NCI-H2171 (cell line): ENCODE measurements at regions not wholly inside any gene's neighbourhood (a gene's known extent, or its start where the extent isn't known, plus 50 kb on each side); places are given as distances from the start of the nearest gene placed in this dataset.

Experiments
- DNase-seq: peaks from one replicate; lab custom pipeline; 2025; lab: John Stamatoyannopoulos, UW

DNA sequence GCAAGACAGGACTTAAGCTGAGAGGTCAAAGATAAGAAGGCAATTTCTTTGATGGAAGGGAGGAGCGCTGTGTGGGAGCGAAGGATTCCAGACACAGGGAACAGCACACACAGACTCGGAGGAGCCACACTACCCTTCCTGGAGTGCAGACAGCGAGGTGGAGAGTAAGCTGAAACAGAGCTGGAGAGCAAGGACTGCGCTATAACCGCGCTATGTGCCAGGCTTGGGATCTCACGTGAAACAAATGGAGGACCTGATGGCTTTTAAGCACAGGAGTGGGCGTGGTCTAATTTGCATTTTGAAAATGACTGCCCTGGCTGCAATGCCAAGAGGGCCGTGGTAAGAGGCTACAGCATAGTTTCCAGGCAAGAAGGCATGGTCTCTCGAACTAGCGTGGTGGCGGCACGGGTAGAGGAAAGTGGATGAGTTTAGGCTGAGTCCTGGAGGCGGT is 113.9 kb upstream of the SORBS2 start:
- DNase-seq, result no peak

DNA sequence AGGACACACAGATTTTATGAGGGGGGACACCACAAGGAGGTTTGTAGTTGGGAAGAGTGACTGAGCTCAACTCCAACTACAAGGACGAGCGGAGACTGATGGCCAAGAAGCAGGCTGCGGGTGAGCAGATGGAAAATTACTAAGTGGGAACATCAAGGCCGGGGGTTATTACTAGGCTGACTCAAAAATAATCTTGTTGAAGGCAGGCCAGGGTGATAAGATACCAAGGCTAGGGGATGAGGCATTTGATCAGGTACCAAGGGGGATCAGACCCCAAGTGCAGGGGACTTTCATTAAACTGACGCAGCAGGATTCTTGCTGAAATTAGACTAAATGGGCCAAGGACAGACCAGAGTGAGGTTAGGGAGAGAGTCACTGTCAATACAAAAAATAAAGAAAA is 119.4 kb upstream of the SORBS2 start:
- DNase-seq, result no peak

DNA sequence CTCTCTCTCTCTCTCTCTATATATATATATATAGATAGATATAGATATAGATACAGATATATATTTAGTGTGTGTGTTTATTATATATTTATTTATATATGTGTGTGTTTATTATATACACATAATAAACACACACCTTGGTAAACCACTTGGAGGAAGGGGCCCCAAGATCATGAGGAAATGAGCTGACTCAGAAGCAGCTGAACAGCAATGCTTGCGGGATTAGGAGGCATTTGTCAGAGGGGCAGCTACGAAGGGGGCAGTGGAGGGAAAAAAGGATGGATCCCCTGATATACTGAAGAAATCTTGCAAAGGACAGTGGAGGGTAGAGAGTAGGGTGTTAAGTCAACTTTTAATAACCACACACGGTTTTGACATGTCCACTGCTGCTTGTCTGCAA is 120.0 kb upstream of the SORBS2 start:
- DNase-seq, result no peak

DNA sequence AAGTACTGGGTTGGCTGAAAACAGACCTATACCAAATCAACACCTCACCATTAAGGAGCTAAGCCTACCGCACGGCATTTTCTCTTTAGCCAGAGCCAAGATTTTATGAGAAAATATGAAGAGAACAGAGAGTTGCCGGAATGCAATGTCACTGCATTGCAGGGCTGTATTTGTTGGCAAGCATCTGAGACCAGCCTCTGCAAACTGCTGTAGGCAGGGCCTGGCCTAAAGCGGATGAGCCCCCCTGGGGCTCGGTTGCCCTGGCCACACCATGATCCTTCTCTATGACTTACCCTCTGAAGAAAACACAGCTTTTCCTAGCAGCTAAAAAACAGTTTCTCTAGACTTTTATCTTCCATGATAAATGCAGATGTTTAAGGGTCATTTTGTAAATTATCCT is 120.5 kb upstream of the SORBS2 start:
- no peak for DNase-seq

DNA sequence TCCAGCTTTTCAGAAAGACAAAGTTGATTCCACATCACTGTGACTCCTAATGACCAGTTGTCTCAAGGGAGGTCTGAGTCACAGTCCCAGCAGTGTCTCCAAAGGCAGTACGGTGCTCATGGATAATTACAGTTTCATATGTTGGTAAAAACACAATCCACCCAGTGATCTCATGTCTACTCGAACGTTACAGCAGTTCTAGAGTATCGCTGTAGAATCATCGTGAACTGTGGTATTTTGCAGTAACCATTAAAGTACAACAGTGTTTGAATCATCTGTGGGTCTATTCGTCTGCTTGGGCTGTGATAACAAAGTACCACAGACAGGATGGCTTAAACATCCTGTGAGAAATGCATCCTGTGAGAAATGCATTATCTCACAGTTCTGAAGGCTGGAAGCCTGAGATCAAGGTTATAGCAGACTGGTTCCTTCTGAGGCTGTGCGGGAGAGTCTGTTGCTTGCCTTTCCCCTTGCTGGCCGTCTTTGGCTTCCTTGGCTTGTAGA is 121.1 kb upstream of the SORBS2 start:
- no peak for DNase-seq

DNA sequence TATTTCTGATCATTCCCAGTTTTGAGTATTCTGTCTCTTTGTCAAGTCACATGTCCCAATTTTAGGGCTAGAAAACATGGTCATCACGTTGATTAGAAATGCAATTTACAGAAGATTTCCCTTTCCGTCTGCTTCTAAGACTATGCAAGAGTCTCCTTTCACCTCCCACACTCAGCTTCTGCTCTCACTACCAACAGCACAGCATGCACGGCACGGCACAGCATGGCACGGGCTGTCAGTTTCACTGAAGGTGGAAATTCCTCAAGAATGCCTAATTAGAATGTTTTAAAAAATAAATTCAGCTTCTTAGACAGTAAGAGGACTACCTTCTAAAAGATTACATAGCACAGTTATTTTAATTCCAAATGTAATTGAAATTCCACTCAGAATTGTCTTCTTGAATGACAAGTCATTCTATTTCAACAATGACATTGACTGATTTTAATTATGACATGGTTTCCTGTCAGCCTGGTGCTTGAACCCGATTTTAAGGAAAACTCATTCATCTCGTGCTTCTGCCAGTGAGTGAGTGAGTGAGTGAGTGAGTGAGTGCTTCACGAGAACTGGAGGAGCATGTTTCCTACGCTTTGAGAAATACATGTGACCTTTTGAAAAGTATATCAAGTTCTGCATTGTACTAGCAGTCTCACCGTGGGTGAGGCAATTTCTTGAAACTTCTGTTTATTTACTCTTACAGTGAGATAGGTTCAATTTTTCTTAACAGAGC is 124.8 kb upstream of the SORBS2 start:
- DNase-seq, result no peak

DNA sequence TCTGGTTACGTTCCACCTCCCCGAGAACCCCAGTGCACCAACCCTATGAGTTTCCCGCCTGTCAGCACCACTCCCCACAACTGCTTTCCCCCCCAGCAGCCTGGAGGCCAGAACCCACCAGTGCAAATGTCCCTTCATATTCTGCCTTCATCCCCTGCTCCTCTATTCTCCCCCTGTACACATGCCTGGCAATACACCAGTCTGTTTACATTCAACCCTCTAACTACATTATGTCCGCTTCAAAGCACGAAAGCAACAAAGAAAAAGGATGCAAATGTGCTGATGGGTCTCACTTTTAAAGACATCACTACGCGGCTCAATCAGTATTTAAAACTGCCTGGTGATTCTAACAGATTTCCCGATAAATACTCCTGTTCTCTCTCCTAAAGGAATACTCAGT is 126.7 kb upstream of the SORBS2 start:
- DNase-seq, result no peak

DNA sequence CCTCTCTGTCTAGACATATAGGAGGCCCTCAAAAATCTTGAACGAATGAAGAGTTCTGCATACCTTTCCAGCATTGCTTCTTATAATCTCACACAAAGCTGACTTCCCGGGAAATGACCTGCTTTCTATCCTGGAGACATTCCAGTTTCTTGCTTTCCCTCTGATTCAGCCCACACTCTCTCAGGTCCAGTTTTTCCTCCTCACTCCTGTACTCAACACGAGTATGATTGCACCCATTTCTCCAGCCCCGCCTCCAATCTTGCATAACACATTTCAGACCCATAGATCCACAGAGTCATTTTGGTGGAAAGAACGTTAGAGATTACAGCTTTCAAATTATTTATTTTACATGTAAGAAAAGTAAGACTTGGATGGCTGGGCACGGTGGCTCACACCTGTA is 127.5 kb upstream of the TLR3 start:
- DNase-seq, result no peak

DNA sequence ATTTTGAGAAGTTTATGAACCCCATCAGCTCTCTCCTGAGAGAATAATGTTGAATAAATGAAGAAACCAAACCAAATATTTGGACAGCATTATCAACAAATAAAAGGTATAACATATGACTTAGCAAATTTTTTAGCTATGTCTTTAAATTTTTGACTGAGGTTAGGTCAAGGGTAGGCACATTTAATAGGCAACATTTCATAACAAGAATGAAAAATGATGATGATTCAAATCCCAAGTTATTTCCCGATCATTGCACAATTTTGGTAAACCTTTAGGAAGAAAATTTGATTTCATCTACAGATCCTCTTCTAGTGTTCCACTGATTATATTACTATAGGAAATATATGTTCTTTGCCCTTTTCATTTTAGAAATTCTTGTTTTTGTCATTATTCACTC is 123.7 kb upstream of the TLR3 start:
- no peak for DNase-seq

DNA sequence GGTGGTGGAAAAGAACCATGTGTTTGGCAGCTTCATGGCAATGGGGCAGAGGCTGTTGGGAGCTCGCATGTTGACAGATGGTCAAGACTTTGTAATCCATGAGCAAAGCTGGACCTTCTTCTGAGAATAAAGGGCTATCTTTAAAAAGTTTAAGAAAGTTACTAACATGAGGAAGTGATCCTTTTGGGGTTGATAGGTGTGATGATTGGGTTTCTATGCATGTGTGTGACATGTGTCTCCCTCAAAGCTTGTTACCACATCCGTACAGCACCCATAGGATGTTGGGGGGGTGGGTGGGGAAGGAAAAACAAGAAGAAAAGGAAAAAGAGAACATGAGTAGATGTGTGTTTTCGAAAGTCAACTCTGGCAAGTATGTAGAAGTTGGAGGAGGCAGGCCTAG is 123.0 kb upstream of the TLR3 start:
- no peak for DNase-seq

DNA sequence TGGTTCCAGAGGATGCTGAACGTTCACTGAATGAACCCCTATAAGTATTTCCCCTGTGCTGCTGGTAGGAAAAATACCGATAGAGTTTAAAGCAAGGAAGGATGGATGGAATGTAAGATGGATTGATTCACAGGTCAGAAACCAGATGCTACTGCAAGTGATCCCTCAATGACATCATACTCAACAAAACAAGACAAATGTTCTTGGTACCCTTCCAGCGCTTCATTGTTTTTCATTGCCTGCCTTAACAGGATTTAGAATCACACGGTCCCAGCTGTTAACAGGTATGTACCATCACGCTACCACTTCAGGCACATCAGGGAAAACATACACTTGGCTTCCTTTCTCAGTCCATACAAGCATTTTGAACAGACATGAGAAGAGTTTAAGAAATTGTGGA is 118.1 kb upstream of the TLR3 start:
- DNase-seq, result peak; percentile 47

DNA sequence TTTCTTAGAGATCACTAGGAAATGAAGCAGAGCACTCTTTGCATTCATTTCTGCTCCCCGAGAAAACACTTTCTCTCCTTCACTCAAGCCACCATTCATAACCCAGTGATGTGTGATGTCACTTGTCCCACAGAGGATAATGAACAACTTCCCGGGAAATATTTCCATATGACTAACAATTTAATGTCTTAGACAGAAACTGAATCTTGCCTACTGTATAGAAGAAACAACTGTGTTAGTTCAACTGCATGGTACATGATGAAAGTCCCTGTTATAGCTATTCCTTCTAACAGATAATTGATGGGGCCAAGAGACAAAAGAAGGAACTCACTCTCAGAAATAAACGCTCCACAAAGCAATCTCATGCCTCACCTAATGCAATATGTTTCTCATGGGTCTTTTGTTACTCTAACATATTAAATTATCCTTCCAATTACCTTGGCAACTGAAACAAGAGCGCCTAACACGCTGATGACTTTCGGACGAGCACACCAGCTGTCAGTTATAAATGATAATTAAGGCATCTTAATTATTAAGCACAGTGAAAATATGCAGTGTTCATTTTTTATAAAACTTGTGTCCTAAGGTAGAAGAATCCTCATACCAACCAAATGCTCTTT is 113.7 kb upstream of the TLR3 start:
- peak; percentile 22 for DNase-seq

DNA sequence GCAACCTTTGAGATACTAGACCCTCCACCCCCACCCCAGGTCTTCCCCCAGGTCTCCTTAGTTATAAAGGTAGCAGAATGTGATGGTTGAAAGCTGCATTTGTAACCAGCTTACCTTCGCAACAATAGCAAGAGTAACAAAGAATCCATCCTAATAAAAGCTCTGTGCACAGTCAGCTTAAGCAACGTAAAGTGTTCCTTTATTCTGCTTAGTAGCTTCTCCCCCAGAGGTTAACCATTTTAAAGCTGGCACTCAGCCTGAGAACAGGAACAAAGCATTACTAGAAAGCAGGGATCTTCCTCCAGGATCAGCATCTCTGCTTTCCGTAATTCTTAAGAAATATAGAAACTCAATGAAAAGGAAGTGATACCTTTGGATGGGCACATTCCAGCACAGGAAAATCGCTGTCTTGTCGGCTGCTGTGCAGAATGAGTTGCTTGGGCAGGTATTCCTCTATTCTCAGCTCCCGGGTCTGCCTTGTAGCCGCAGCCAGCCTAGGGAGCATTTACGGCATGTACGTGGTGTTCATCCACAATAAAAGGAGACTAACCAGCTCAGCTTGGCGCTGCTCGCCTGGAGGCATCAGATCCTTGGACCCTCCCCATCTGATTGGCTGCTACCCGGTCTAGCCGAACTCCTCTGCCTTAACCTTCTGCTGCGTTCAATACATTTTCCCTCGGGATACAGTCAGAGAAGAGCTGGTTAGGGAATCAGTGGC is 113.0 kb upstream of the TLR3 start:
- peak; percentile 15 for DNase-seq

DNA sequence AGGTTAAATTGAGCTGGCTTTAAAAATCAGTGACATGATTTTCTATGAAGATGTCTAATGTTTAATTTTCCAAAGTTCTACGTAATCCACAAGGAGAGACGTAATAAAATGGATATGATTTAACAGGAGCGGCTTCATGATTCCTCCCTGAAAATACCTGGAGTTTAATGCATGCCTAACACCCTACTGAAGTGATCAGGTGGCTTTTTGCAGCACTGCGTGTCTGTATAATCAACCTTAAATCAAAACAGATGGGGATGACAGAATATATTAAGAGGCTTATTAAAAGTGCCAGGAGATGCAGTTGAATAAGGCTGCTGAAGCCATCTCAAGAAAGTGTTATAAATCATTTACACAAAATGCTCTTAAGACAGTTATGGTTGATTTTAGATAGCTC is 112.4 kb upstream of the TLR3 start:
- no peak for DNase-seq

DNA sequence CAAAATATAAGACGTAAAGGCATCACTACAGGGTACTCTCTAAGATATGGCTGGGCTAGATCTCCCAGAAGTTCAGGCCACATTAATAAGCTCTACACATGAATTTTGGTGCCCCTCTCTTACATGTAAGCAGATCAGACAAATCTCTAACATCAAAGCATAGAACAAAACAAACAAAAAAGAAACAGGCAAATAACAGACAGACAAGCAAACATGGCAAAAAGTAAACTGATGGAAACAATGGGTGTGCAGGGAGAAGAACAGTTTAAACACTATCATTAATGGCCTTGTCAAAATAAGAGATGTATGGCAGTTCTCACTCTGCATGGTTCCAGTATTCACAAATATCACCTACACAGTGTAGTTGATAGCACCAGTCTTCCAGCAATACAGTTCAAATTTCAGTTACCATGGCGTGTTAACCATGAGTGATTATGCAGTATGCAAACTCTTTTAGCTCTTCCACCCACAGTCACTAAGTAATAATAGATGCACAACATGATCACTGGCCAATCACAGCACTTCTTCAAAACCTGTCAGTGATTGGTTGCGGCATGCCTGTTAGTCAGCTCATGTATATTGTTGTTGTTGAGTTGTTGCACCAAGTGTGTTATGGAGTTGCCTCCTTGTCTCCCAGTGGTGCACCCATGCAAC is 110.7 kb upstream of the TLR3 start:
- DNase-seq, result no peak

DNA sequence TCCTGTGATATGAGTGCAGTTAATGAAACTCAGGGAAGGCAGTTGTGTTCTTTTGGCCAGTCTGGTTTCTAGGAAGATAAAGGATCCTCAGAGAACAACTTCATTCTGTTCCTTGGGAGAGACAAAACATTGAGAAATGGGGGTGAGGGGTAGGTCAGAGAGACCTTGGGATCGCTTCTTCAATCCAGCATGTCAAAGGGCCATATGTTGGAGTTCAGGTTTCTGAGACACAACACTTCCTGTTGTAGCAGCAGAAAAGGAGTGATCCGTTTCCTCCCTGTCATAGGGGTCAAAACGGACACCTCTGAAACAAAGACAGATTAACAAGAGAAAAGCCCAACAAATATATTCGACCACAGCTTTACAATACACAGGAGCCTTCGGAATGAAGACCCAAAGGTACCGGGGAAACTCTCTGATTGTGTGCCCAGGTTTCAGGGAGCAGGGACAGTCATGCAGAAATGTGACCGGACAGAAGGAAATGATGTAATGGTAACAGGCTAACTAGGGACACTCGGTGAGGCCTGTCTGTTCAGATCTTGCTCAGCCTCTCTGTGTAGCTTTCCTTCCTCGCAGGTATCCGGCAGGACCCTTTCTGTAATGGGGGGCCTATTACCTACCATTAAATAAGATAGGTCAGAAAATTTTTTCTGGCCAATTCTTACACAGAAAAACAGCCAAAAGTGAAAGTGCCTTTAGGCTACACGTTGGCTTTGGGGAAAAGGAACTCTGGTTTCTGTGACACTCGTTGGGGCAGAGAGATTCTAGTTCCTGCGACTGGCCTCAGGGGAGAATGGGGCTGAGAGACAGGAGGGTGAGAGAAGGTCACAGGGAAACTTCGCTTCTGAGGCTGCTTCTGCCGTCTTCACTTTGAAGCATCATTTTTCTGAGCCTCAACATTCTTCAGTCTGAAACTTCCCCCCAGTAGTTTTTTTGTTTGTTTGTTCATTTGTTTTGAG is 103.3 kb upstream of the TLR3 start:
- no peak for DNase-seq

DNA sequence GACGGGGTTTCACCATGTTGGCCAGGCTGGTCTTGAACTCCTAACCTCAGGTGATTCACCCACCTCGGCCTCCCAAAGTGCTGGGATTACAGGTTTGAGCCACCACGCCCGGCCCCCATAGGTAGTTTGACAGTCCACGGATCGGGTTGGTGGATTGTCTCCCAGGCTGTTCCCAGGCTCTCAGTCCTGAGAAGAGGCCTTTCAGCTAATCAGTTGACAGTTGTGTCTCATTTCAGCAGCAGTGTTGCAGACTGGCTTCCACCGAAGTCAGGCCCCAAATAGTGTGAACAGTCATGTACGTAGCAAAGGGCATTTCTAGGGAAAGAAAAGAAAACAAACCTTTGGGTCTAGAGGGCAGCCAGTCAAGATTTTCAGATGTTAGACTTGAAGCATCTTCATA is 102.4 kb upstream of the TLR3 start:
- DNase-seq, result no peak

DNA sequence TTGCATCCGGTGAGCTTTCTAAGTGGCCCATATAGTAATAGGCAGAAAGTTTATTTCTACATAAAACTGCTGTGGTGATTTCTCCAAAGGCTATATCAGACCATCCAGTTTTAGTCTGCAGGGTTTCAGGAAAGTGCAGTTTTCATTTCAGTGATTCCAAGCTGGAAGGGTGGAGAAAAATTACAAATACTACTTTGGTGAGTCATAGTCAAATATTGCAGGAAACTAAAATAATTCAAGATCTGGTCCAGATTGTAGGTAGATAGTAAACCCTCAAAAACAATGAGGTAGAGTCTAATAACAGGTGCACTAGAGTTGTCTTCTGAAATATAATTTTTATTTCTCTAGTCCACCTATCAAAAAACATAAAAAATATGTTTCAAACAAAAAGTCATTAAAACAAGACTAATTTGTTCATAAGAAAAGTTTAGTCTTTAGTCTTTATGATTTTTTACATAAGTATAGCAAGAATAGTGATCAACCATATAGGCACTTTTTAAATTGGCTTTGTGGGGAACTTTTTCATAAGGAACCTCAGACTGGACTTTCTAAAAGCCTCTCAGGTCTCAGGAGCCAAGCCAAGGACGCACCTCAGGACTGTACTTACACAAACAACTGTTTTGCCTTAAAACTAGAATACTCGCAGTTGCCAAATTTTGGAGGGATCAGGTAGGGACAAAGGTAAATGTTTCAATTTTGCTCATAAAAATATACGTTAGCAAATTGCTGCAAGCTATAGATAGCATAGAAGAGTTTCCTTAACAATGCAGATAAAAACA is 101.8 kb upstream of the TLR3 start:
- no peak for DNase-seq

DNA sequence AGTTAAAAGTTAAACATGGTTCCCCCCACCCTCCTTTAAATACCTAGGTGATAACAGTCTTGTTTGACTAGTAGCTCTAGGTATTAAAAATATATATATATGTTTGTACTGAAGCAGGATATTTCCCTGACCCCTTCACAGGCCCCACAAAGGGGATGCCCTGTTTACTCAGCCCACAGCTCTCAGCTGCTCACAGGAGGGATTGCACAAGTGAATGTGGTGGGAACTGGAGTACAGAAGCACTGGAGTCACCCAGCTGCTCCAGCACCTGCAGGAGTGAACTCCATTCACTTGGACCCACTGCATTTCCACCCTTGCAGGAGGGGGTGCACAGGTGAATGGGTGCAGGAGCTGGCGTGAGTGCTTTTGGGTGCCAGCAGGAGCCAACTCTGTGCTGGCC is 99.3 kb upstream of the TLR3 start:
- DNase-seq, result no peak

DNA sequence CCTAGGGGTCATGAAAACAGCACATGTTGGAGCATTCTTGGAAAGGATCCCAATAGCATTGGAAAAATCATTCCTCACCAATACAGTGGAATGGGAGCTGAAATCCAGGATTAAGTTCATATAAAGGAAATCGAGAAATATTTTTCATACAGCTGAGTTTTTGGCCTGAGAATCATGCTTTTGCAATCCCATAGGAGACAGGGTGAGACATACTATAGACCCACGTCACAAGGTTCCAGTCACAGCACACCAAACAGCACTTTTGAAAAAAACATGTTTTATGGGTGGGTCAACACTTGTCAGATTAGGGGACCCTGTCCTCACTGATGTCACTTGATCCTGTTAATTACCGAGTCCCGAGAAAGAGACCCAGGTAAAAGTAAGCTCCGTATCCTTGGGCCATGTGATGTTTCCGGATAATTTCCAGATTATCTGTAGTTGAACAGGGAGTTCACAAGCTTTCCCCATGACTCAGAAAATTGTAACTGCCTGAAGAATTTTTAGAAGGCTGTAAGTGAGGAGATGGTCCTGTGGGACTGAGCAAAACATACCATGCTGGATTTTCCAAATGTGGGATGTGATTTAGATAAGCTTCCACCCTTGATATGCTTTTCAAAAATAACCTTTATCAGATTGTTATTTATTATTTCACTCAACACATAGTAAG is 80.9 kb upstream of the TLR3 start:
- no peak for DNase-seq
